Inferior parietal cortex (tissue), 1 donor: ENCODE measurements at regions not wholly inside any gene's neighbourhood (a gene's known extent, or its start where the extent isn't known, plus 50 kb on each side); places are given as distances from the start of the nearest gene placed in this dataset.
"Not testable (repeated sequence)": the region's sequence is repeated elsewhere in the genome, so short reads cannot be mapped to it uniquely, and the experiment has no call there.

ENCODE experiments used
- DNase-seq: peaks from one replicate; pipeline ENCODE4 v3.0.0-alpha.2; 2016; ENCODE audit errors: extremely low spot score

GRCh38 chr4:94014484-94015136 lies 186.1 kb downstream of the ATOH1 start:
- DNase-seq = no peak

- no peak for DNase-seq
Observed at GRCh38 chr4:94015956-94016355, 187.4 kb downstream of the ATOH1 start.

DNA sequence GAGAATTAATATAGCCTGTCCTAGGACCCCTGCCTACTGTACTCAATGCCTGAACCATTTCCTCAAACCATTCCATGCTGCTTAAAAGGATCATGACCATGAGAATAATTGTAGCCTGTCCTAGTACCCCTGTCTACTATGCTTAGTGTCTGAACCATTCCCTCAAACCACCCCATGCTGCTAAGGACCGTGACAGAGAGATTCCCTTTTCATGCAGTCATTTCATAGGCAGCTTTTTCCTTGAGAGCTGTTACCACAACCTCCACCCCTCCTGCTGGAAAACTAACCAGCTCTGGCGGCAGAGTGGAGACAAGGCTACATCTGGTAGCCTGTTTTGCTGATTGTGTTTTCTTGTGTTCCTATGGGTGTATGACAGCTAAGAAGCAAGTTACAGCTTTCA lies 174.9 kb upstream of the SMARCAD1 start:
- no peak for DNase-seq

- no peak for DNase-seq
Observed at GRCh38 chr4:94036964-94037363, 170.7 kb upstream of the SMARCAD1 start.

- DNase-seq = no peak
Observed at GRCh38 chr4:94038195-94038594, 169.5 kb upstream of the SMARCAD1 start.

DNA sequence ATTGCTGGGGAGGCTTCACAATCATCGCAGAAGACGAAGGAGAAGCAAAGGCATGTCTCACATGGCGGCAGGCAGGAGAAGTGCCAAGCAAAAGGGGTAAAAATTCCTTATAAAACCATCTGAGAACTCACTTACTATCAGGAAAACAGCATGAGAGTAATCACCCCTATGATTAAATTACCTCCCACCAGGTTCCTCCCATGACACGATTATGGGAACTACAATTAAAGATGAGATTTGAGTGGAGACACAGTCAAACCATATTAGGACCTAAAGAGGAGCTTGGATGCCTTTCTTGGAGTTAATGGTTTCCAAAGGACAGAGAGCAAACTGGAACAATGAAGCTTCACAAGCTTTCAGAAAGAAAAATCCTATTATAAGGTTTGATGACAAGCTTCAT lies 168.4 kb upstream of the SMARCAD1 start:
- no peak for DNase-seq

- not testable (repeated sequence) for DNase-seq
Observed at GRCh38 chr4:94044471-94044870, 163.2 kb upstream of the SMARCAD1 start.

- DNase-seq = no peak
Observed at GRCh38 chr4:94063084-94063483, 144.6 kb upstream of the SMARCAD1 start.

- DNase-seq = no peak
Observed at GRCh38 chr4:94068753-94069719, 138.6 kb upstream of the SMARCAD1 start.

DNA sequence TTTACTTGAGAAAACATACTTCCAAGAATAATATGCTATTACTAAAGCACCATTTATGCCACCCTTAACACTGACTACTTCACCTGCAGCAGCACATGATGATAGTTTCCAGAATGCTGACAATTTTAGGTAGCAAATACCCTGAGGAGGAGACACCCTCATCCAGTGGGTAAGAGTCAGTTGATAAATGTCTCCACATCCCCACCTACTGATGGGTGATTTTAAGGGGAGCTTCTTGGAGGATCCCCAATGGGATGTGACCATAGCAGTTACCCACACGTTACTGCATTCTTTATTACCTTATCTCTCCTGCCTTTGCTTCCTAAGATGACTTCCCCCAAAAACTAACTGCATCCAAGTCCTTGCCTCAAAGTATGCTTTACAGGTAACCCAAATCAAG lies 131.2 kb upstream of the SMARCAD1 start:
- DNase-seq = no peak

DNA sequence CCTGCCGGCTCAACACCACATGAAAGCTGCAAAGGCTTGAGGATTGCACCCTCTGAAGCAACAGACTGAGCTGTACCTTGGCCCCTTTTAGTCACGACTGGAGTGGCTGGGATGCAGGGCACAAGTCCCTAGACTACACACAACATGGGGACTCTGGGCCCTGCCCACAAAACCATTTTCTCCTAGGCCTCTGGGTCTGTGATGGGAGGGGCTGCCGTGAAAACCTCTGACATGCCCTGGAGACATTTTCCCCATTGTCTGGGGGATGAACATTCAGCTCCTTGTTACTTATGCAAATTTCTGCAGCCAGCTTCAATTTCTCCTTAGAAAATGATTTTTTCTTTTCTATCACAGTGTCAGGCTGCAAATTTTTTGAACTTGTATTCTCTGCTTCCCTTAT lies 123.5 kb upstream of the SMARCAD1 start:
- DNase-seq = no peak

GRCh38 chr4:94099141-94099540 lies 108.5 kb upstream of the SMARCAD1 start:
- DNase-seq = not testable (repeated sequence)

- no peak for DNase-seq
Observed at GRCh38 chr4:94112644-94113043, 95.0 kb upstream of the SMARCAD1 start.

GRCh38 chr4:94115687-94116086 lies 92.0 kb upstream of the SMARCAD1 start:
- DNase-seq = no peak

DNA sequence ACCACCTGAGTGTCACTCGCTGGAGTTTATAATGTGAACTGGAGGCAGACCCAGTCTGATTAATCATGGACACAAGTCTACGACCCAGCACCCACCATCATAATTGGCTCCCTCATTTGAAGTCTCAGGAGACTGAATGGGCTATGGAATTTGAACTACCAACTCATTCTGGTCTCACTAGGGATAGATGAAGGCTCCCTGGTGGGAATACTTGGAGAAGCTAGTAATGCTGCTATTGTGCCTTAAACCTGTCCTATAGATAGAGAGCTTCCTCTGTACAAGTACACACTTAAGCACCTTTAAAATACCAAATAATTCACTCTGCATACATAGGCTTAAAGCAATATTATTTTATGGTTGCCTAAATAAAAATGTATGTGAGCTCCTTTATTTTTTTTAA lies 90.8 kb upstream of the SMARCAD1 start:
- no peak for DNase-seq

- no peak for DNase-seq
Observed at GRCh38 chr4:94126669-94127068, 81.0 kb upstream of the SMARCAD1 start.

GRCh38 chr4:94127707-94128328 lies 79.8 kb upstream of the SMARCAD1 start:
- peak; percentile 7 for DNase-seq

DNA sequence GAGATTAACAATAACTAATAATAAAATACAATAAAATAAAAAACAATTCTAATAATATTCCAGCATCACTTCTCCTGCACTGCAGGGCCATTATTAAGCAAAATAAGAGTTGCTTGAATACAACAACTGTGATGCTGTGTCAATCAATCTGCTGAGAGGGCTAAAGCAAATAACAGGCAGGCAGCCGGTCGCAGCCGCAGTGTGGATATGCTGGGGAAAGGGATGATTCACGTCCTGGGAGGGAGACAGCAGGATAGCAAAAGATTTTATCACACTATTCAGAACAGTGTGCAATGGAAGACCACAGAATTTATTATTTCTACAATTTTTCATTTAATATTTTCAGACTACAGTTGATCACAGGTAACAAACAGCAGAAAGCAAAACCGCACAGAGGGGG lies 76.5 kb upstream of the SMARCAD1 start:
- no peak for DNase-seq

GRCh38 chr4:94135701-94136100 lies 72.0 kb upstream of the SMARCAD1 start:
- DNase-seq = no peak

GRCh38 chr4:94139931-94140612 lies 67.6 kb upstream of the SMARCAD1 start:
- no peak for DNase-seq

DNA sequence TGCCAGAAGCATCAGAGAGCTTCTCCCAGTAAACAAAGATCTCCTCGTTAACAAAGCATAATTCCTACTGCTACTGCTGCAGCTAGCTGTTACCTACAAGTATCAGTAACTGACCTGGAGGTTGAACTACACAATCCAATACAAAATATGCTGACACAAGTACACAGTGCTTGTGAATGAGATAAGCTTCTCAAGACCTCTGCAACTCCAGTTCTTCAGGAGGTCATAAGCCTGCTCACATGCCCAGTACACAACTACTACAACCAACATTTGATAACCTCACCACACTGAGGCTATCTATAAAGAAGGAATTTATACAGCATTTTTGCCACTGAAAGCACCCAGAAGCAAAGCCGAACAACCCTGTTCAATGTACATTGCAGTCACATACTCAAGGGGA lies 66.7 kb upstream of the SMARCAD1 start:
- DNase-seq = no peak

DNA sequence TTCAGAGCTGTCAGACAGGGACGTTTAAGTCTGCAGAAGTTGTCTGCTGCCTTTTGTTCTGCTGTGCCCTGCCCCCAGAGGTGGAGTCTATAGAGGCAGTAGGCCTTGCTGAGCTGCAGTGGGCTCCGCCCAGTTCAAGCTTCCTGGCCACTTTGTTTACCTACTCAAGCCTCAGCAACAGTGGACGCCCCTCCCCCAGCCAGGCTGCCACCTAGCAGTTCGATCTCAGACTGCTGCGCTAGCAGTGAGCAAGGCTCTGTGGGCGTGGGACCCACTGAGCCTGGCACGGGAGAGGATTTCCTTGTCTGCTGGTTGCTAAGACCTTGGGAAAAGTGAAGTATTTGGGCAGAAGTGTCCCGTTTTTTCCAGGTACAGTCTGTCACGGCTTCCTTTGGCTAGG lies 59.6 kb upstream of the SMARCAD1 start:
- DNase-seq = not testable (repeated sequence)
